HCT116 (cell line): ENCODE measurements at regions not wholly inside any gene's neighbourhood (a gene's known extent, or its start where the extent isn't known, plus 50 kb on each side); places are given as distances from the start of the nearest gene placed in this dataset.

Experiments
- ATAC-seq: fragments of 200-7000 bp; cut with Tn5 transposase; 2 replicates; pipeline ENCODE4 v1.9.1; 2020; ENCODE audit warnings: mild to moderate bottlenecking, moderate library complexity
- BruUV-seq: library from RNA; stranded (reverse); fragments of 400-500 nt; replicated peaks from 2 replicates; lab custom pipeline; 2021; lab: Mats Ljungman, UMichigan
- CTCF ChIA-PET: fragments of 300-600 bp; sonication (Branson Sonifier 250); formaldehyde crosslinking; loops from one replicate; lab custom pipeline; 2021; ENCODE audit warnings: antibody characterized with exemption; lab: Charles Lee
- POLR2A ChIA-PET: fragments of 300-600, 350-600 bp; sonication (Branson Sonifier 250); formaldehyde crosslinking; loops from one replicate; lab custom pipeline; 2021; ENCODE audit warnings: antibody characterized with exemption; lab: Charles Lee
- RAD21 ChIA-PET, 2 experiments: fragments of 300-600 bp; sonication (Branson Sonifier 250); formaldehyde crosslinking; loops; one replicate each; lab custom pipeline; 2023; ENCODE audit warnings: low total read pairs in 2 of 2; ENCODE audit not compliant: uncharacterized antibody in 2 of 2, unreplicated experiment in 2 of 2, low non-redundant PET in 1 of 2; lab: Charles Lee
- DNase-seq: peaks from one replicate; pipeline ENCODE4 v3.0.0-alpha.2; 2010; ENCODE audit warnings: low read depth, low spot score
- H2AFZ ChIP-seq: fragments of 200-600 bp; shearing (Covaris generic), sonication (generic); 2 replicates; pipeline ENCODE4 v1.6.1; 2017; ENCODE audit warnings: low read depth, mixed run types, mixed read lengths, antibody characterized with exemption, low read length; ENCODE audit not compliant: poor library complexity, severe bottlenecking
- H3K27ac ChIP-seq: 2 replicates; pipeline ENCODE4 v1.5.1; 2012; ENCODE audit warnings: low read depth, low read length
- H3K27me3 ChIP-seq: fragments of 200-600 bp; sonication (generic); 2 replicates; pipeline ENCODE4 v1.6.1; 2016; ENCODE audit warnings: mixed run types, low read length, mixed read lengths; ENCODE audit not compliant: insufficient read depth
- H3K36me3 ChIP-seq, 2 experiments: fragments of 200-500 bp in 1 of 2; fragments of 200-600 bp in 1 of 2; sonication (Bioruptor generic) in 1 of 2; sonication (generic) in 1 of 2; 2 replicates each; pipeline versions ENCODE4 v1.5.1 to v1.6.1; 2014 to 2016; ENCODE audit warnings: low read length in 2 of 2, inconsistent platforms in 1 of 2, mixed read lengths in 1 of 2, mixed run types in 1 of 2; ENCODE audit not compliant: insufficient read depth in 2 of 2, control insufficient read depth in 1 of 2
- H3K4me1 ChIP-seq, 2 experiments: fragments of 200-600 bp in 1 of 2; sonication (generic) in 1 of 2; 2 replicates each; pipeline versions ENCODE4 v1.5.1 to v1.6.1; 2012 to 2017; ENCODE audit warnings: low read length in 2 of 2, inconsistent platforms in 1 of 2, mild to moderate bottlenecking in 1 of 2, mixed read lengths in 1 of 2, mixed run types in 1 of 2, moderate library complexity in 1 of 2; ENCODE audit not compliant: insufficient read depth in 2 of 2, control insufficient read depth in 1 of 2
- H3K4me2 ChIP-seq: fragments of 200-600 bp; sonication (generic); 2 replicates; pipeline ENCODE4 v1.6.1; 2017; ENCODE audit warnings: mixed run types, low read length, mixed read lengths
- H3K4me3 ChIP-seq, 2 experiments: fragments of 200-600 bp in 1 of 2; sonication (generic) in 1 of 2; replicated peaks in 1 of 2; 2 replicates each; pipeline ENCODE4 v1.5.1; 2011 to 2016; ENCODE audit warnings: low read length in 2 of 2, control low read depth in 1 of 2, low read depth in 1 of 2, mild to moderate bottlenecking in 1 of 2, mixed read lengths in 1 of 2, mixed run types in 1 of 2
- H3K79me2 ChIP-seq: fragments of 200-600 bp; sonication (generic); 2 replicates; pipeline ENCODE4 v1.6.1; 2017; ENCODE audit warnings: mild to moderate bottlenecking, mixed run types, low read length, moderate library complexity, mixed read lengths; ENCODE audit not compliant: insufficient read depth
- H3K9ac ChIP-seq: fragments of 200-600 bp; sonication (generic); 2 replicates; pipeline ENCODE4 v1.6.1; 2016; ENCODE audit warnings: low read length, mixed read lengths
- H3K9me2 ChIP-seq: fragments of 200-600 bp; sonication (generic), shearing (Covaris generic); 2 replicates; pipeline ENCODE4 v1.6.1; 2017; ENCODE audit warnings: mixed run types, mild to moderate bottlenecking, moderate library complexity; ENCODE audit not compliant: insufficient read depth
- H3K9me3 ChIP-seq, 2 experiments: fragments of 200-500 bp in 1 of 2; fragments of 200-600 bp in 1 of 2; sonication (Bioruptor generic) in 1 of 2; sonication (generic) in 1 of 2; 2 replicates each; pipeline ENCODE4 v1.6.1; 2014 to 2017; ENCODE audit warnings: low read length in 2 of 2, mixed read lengths in 2 of 2, inconsistent platforms in 1 of 2, low read depth in 1 of 2, mild to moderate bottlenecking in 1 of 2, mixed run types in 1 of 2, moderate library complexity in 1 of 2; ENCODE audit not compliant: control insufficient read depth in 1 of 2, insufficient read depth in 1 of 2
- H4K20me1 ChIP-seq: fragments of 200-600 bp; sonication (generic), shearing (Covaris generic); 2 replicates; pipeline ENCODE4 v1.6.1; 2017; ENCODE audit warnings: mixed run types, mild to moderate bottlenecking, moderate library complexity; ENCODE audit not compliant: insufficient read depth
- CBX3 ChIP-seq: IDR thresholded peaks from 2 replicates; pipeline ENCODE4 v1.6.1; 2012; ENCODE audit warnings: low read depth
- CTCF ChIP-seq, 3 experiments: fragments of 200-600 bp in 1 of 3; sonication (generic) in 1 of 3; IDR thresholded peaks in 2 of 3; conservative IDR thresholded peaks in 1 of 3; 2 replicates each; pipeline ENCODE4 v1.5.1; 2012 to 2017; ENCODE audit warnings: low read depth in 2 of 3, low read length in 2 of 3, antibody characterized with exemption in 1 of 3, borderline replicate concordance in 1 of 3, control low read depth in 1 of 3, mild to moderate bottlenecking in 1 of 3, mixed read lengths in 1 of 3, mixed run types in 1 of 3, moderate library complexity in 1 of 3; ENCODE audit not compliant: insufficient read depth in 1 of 3
- EZH2 ChIP-seq: fragments of 200-600 bp; sonication (generic); IDR thresholded peaks from 2 replicates; pipeline ENCODE4 v1.6.1; 2017; ENCODE audit warnings: antibody characterized with exemption, mixed run types
- EZH2phosphoT487 ChIP-seq: fragments of 200-600 bp; IDR thresholded peaks from 2 replicates; pipeline ENCODE4 v1.6.1; 2018; ENCODE audit warnings: antibody characterized with exemption, borderline replicate concordance
- MAX ChIP-seq: IDR thresholded peaks from 2 replicates; pipeline ENCODE4 v1.6.1; 2012
- POLR2A ChIP-seq: IDR thresholded peaks from 2 replicates; pipeline ENCODE4 v1.7.0; 2011; ENCODE audit warnings: borderline replicate concordance; ENCODE audit not compliant: insufficient read depth, insufficient read length; ENCODE audit errors: extremely low read depth
- SIN3A ChIP-seq: IDR thresholded peaks from 2 replicates; pipeline ENCODE4 v1.6.1; 2012; ENCODE audit warnings: low read depth
- YY1 ChIP-seq: IDR thresholded peaks from 2 replicates; pipeline ENCODE4 v1.6.1; 2011; ENCODE audit warnings: low read length, low read depth, moderate library complexity, mild to moderate bottlenecking; ENCODE audit not compliant: insufficient replicate concordance; ENCODE audit errors: extremely low read depth
- ZBTB33 ChIP-seq: IDR thresholded peaks from 2 replicates; pipeline ENCODE4 v1.6.1; 2011; ENCODE audit warnings: mild to moderate bottlenecking, low read length, moderate library complexity; ENCODE audit not compliant: insufficient replicate concordance; ENCODE audit errors: extremely low read depth
- ZFX ChIP-seq: fragments of 450-650 bp; IDR thresholded peaks from 2 replicates; pipeline ENCODE4 v1.6.1; 2017
- ZNF274 ChIP-seq: fragments of 200-500 bp; sonication (Bioruptor generic); IDR thresholded peaks from 2 replicates; pipeline ENCODE4 v1.6.1; 2014; ENCODE audit warnings: mild to moderate bottlenecking, low read depth, low read length, inconsistent platforms
- intact Hi-C: fragments of 100-400 bp; cut with micrococcal nuclease; formaldehyde crosslinking; loops from 2 replicates; pipeline ENCODE4 v1.10.0; 2022
- TF ChIP-seq, protein P1 (sequence below): IDR thresholded peaks from 2 replicates; pipeline ENCODE4 v1.6.1; 2012
- TF ChIP-seq, protein P2 (sequence below): IDR thresholded peaks from 2 replicates; pipeline ENCODE4 v1.6.1; 2012; ENCODE audit warnings: low read depth

- ATAC-seq = no peak
- Histone ChIP-seq H3K27ac (no peak overlapping the region), H3K9me3 (no peaks in the 10 kb centered on the region), H3K27me3 (0 out of 2 replicates have a peak, but pooled peaks cover 3% of the 10 kb centered on the region), H3K4me3 (no peak overlapping the region), H3K9me2 (no peaks in the 10 kb centered on the region), H4K20me1 (no peaks in the 10 kb centered on the region), H3K4me1 (peaks cover 0 to 5% of the 10 kb centered on the region in 2 experiments; a peak in 1 of 4 replicates), H3K79me2 (no peaks in the 10 kb centered on the region), H3K4me2 (no peak overlapping the region), H3K36me3 (no peaks in the 10 kb centered on the region), H2AFZ (no peak overlapping the region), H3K9ac (no peak overlapping the region)
- DNase-seq = no peak
- TF ChIP-seq, protein P1, sequence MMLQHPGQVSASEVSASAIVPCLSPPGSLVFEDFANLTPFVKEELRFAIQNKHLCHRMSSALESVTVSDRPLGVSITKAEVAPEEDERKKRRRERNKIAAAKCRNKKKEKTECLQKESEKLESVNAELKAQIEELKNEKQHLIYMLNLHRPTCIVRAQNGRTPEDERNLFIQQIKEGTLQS = no peak
- TF ChIP-seq ZFX (no peak), CBX3 (no peak), ZBTB33 (no peak), EZH2 (no peak), SIN3A (no peak), YY1 (no peak), MAX (no peak), POLR2A (no peak)
- intact Hi-C loops = no loop called here
- POLR2A ChIA-PET = no interaction called here
- CTCF ChIA-PET = no interaction called here
- RAD21 ChIA-PET = no interaction called here
- no TSS peak for BruUV-seq
Measured at GRCh38 chr4:36772154-36772516, 472.4 kb upstream of the NWD2 start.

GRCh38 chr4:36773467-36773866, 471.1 kb upstream of the NWD2 start:
- intact Hi-C loops = no loop called here
- ChIA-PET POLR2A (no interaction called here), CTCF (no interaction called here), RAD21 (no interaction called here)
- Histone ChIP-seq H3K4me1 (peaks cover 0 to 5% of the 10 kb centered on the region in 2 experiments; a peak in 1 of 4 replicates), H3K9ac (no peak overlapping the region), H3K27me3 (0 out of 2 replicates have a peak, but pooled peaks cover 6% of the 10 kb centered on the region), H3K36me3 (no peaks in the 10 kb centered on the region), H3K4me3 (no peak overlapping the region), H3K4me2 (no peak overlapping the region), H3K9me2 (no peaks in the 10 kb centered on the region), H3K27ac (no peak overlapping the region), H3K9me3 (no peaks in the 10 kb centered on the region), H3K79me2 (no peaks in the 10 kb centered on the region), H4K20me1 (no peaks in the 10 kb centered on the region), H2AFZ (no peak overlapping the region)
- BruUV-seq = no TSS peak
- no peak for DNase-seq
- ATAC-seq = no peak
- TF ChIP-seq, protein P2, sequence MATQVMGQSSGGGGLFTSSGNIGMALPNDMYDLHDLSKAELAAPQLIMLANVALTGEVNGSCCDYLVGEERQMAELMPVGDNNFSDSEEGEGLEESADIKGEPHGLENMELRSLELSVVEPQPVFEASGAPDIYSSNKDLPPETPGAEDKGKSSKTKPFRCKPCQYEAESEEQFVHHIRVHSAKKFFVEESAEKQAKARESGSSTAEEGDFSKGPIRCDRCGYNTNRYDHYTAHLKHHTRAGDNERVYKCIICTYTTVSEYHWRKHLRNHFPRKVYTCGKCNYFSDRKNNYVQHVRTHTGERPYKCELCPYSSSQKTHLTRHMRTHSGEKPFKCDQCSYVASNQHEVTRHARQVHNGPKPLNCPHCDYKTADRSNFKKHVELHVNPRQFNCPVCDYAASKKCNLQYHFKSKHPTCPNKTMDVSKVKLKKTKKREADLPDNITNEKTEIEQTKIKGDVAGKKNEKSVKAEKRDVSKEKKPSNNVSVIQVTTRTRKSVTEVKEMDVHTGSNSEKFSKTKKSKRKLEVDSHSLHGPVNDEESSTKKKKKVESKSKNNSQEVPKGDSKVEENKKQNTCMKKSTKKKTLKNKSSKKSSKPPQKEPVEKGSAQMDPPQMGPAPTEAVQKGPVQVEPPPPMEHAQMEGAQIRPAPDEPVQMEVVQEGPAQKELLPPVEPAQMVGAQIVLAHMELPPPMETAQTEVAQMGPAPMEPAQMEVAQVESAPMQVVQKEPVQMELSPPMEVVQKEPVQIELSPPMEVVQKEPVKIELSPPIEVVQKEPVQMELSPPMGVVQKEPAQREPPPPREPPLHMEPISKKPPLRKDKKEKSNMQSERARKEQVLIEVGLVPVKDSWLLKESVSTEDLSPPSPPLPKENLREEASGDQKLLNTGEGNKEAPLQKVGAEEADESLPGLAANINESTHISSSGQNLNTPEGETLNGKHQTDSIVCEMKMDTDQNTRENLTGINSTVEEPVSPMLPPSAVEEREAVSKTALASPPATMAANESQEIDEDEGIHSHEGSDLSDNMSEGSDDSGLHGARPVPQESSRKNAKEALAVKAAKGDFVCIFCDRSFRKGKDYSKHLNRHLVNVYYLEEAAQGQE = no peak
- TF ChIP-seq ZNF274 (no peak), EZH2phosphoT487 (no peak), CBX3 (no peak), CTCF (IDR thresholded peaks at IDR 0.05 in 2 of 3, conservative IDR thresholded peaks at IDR 0.05 in 1 of 3; ENCODE audit: borderline replicate concordance in 1 of 3, insufficient read depth in 1 of 3, low read depth in 2 of 3, low read length in 2 of 3) (no peak)
